ENCODE measurements at regions not wholly inside any gene's neighbourhood (a gene's known extent, or its start where the extent isn't known, plus 50 kb on each side); places are given as distances from the start of the nearest gene placed in this dataset.

GRCh38 chr9:75548871-75549270, 341.6 kb upstream of the PCSK5 start:
- TF ChIP-seq, protein P1, sequence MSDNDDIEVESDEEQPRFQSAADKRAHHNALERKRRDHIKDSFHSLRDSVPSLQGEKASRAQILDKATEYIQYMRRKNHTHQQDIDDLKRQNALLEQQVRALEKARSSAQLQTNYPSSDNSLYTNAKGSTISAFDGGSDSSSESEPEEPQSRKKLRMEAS (IDR thresholded peaks at IDR 0.05) = no peak

DNA sequence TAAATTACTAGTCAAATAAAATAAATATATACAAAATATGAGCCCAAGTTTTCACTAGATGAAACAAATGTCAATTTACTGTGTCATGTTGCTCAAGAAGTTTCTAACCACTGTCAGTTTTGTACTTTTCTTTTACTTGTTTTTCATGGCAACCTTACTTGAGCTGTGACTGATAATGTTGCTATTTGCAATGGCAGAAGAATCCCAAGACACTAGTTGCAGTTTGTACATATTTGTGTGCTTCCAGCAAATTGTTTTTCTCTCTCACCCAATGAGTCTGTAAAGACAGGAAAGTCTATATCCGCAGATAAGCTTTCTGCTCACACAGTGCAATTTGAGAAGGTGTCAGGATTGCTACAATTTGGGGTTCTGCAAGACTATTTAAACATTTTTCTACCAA, 338.6 kb upstream of the PCSK5 start:
- TF ChIP-seq TCF12 (IDR thresholded peaks at IDR 0.05; ENCODE audit: low read depth) (no peak), YY1 (IDR thresholded peaks at IDR 0.05; ENCODE audit: low read depth) (no peak), EGR1 (IDR thresholded peaks at IDR 0.05) (no peak)
- TF ChIP-seq, protein P1 (IDR thresholded peaks at IDR 0.05) = no peak

DNA sequence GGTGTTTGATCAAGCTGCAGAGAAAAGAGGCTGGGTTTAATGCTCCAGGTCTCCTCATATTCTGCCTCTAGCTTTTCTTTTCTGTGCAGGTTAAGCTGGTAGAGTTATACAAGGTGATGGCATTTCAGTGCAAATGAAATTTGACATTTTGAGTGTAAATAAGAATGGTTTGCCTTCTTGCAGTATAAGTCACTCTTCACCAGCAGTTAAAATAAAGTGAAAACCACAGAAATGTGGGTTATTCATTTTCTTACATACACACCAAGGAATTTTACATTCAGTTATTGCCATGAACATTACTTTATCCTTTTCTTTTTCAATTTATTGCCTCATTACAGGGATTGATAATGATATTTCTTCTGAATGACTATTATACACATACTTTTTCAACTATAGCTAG, 337.5 kb upstream of the PCSK5 start:
- TF ChIP-seq CEBPB (IDR thresholded peaks at IDR 0.05) (no peak), EP300 (IDR thresholded peaks at IDR 0.05; ENCODE audit: borderline replicate concordance) (no peak), TCF12 (IDR thresholded peaks at IDR 0.05; ENCODE audit: low read depth) (no peak), TEAD4 (IDR thresholded peaks at IDR 0.05) (no peak), USF1 (IDR thresholded peaks at IDR 0.05) (no peak), TAF1 (IDR thresholded peaks at IDR 0.05; ENCODE audit: low read depth) (no peak), CREB1 (IDR thresholded peaks at IDR 0.05; ENCODE audit: low read depth) (no peak), EGR1 (IDR thresholded peaks at IDR 0.05) (no peak), RAD21 (IDR thresholded peaks at IDR 0.05; ENCODE audit: low read depth) (no peak), YY1 (IDR thresholded peaks at IDR 0.05; ENCODE audit: low read depth) (no peak), NFIC (IDR thresholded peaks at IDR 0.05) (no peak), FOXM1 (IDR thresholded peaks at IDR 0.05; ENCODE audit: borderline replicate concordance, low read depth) (no peak)
- TF ChIP-seq, protein P2, sequence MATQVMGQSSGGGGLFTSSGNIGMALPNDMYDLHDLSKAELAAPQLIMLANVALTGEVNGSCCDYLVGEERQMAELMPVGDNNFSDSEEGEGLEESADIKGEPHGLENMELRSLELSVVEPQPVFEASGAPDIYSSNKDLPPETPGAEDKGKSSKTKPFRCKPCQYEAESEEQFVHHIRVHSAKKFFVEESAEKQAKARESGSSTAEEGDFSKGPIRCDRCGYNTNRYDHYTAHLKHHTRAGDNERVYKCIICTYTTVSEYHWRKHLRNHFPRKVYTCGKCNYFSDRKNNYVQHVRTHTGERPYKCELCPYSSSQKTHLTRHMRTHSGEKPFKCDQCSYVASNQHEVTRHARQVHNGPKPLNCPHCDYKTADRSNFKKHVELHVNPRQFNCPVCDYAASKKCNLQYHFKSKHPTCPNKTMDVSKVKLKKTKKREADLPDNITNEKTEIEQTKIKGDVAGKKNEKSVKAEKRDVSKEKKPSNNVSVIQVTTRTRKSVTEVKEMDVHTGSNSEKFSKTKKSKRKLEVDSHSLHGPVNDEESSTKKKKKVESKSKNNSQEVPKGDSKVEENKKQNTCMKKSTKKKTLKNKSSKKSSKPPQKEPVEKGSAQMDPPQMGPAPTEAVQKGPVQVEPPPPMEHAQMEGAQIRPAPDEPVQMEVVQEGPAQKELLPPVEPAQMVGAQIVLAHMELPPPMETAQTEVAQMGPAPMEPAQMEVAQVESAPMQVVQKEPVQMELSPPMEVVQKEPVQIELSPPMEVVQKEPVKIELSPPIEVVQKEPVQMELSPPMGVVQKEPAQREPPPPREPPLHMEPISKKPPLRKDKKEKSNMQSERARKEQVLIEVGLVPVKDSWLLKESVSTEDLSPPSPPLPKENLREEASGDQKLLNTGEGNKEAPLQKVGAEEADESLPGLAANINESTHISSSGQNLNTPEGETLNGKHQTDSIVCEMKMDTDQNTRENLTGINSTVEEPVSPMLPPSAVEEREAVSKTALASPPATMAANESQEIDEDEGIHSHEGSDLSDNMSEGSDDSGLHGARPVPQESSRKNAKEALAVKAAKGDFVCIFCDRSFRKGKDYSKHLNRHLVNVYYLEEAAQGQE (IDR thresholded peaks at IDR 0.05; ENCODE audit: low read depth) = no peak
- TF ChIP-seq, protein P1 (IDR thresholded peaks at IDR 0.05) = no peak

GRCh38 chr9:75570538-75570937, 319.9 kb upstream of the PCSK5 start:
- no peak for TF ChIP-seq EP300 (IDR thresholded peaks at IDR 0.05; ENCODE audit: borderline replicate concordance)
- TF ChIP-seq RAD21 (IDR thresholded peaks at IDR 0.05; ENCODE audit: low read depth) = no peak
- TF ChIP-seq NFIC (IDR thresholded peaks at IDR 0.05) = no peak
- TF ChIP-seq ZBTB7A (IDR thresholded peaks at IDR 0.05; ENCODE audit: low read depth) = no peak
- TF ChIP-seq, protein P2 (IDR thresholded peaks at IDR 0.05; ENCODE audit: low read depth) = no peak
- no peak for TF ChIP-seq USF1 (IDR thresholded peaks at IDR 0.05)
- TF ChIP-seq EGR1 (IDR thresholded peaks at IDR 0.05) = no peak
- TF ChIP-seq, protein P1 (IDR thresholded peaks at IDR 0.05) = no peak
- no peak for TF ChIP-seq CREB1 (IDR thresholded peaks at IDR 0.05; ENCODE audit: low read depth)

- TF ChIP-seq FOXM1 (IDR thresholded peaks at IDR 0.05; ENCODE audit: borderline replicate concordance, low read depth) (no peak), USF1 (IDR thresholded peaks at IDR 0.05) (no peak), YY1 (IDR thresholded peaks at IDR 0.05; ENCODE audit: low read depth) (no peak), TCF12 (IDR thresholded peaks at IDR 0.05; ENCODE audit: low read depth) (no peak), ZBTB7A (IDR thresholded peaks at IDR 0.05; ENCODE audit: low read depth) (no peak), CREB1 (IDR thresholded peaks at IDR 0.05; ENCODE audit: low read depth) (no peak), NFIC (IDR thresholded peaks at IDR 0.05) (no peak), EP300 (IDR thresholded peaks at IDR 0.05; ENCODE audit: borderline replicate concordance) (no peak), TAF1 (IDR thresholded peaks at IDR 0.05; ENCODE audit: low read depth) (no peak), CEBPB (IDR thresholded peaks at IDR 0.05) (no peak), RAD21 (IDR thresholded peaks at IDR 0.05; ENCODE audit: low read depth) (no peak), TEAD4 (IDR thresholded peaks at IDR 0.05) (no peak), EGR1 (IDR thresholded peaks at IDR 0.05) (no peak)
- TF ChIP-seq, protein P2 (IDR thresholded peaks at IDR 0.05; ENCODE audit: low read depth) = no peak
- TF ChIP-seq, protein P1 (IDR thresholded peaks at IDR 0.05) = no peak
Measured at GRCh38 chr9:75574569-75574968, 315.9 kb upstream of the PCSK5 start.

All from Ishikawa (cell line).